ENCODE measurements at regions not wholly inside any gene's neighbourhood (a gene's known extent, or its start where the extent isn't known, plus 50 kb on each side); places are given as distances from the start of the nearest gene placed in this dataset.

GRCh38 chr15:35665896-35666536, 120.1 kb upstream of the DPH6 start:
- Histone ChIP-seq H3K36me3 (ENCODE audit: control insufficient read depth, insufficient read depth, low read length) (no peaks in the 10 kb centered on the region), H3K4me3 (replicated peaks; ENCODE audit: low read depth, low read length) (no peak overlapping the region), H3K27me3 (replicated peaks; ENCODE audit: control insufficient read depth, insufficient read depth, low read length) (no peaks in the 10 kb centered on the region; the same call in 1 of the 2 replicates)
- DNase-seq (ENCODE audit: extremely low read depth, insufficient read length) = no peak
- no peak for TF ChIP-seq CTCF (IDR thresholded peaks at IDR 0.05; ENCODE audit: insufficient read depth, low read length, poor library complexity, severe bottlenecking)

GRCh38 chr15:35667908-35668307, 121.9 kb upstream of the DPH6 start:
- no peak for TF ChIP-seq CTCF (IDR thresholded peaks at IDR 0.05; ENCODE audit: insufficient read depth, low read length, poor library complexity, severe bottlenecking)
- no peak for DNase-seq (ENCODE audit: extremely low read depth, insufficient read length)
- H3K27me3 ChIP-seq (replicated peaks; ENCODE audit: control insufficient read depth, insufficient read depth, low read length) = no peaks in the 10 kb centered on the region
- no peak overlapping the region for H3K4me3 ChIP-seq (replicated peaks; ENCODE audit: low read depth, low read length)
- H3K36me3 ChIP-seq (ENCODE audit: control insufficient read depth, insufficient read depth, low read length) = no peaks in the 10 kb centered on the region

- H3K4me3 ChIP-seq (replicated peaks; ENCODE audit: low read depth, low read length) = no peak overlapping the region
- TF ChIP-seq CTCF (IDR thresholded peaks at IDR 0.05; ENCODE audit: insufficient read depth, low read length, poor library complexity, severe bottlenecking) = no peak
- H3K36me3 ChIP-seq (ENCODE audit: control insufficient read depth, insufficient read depth, low read length) = no peaks in the 10 kb centered on the region
- DNase-seq (ENCODE audit: extremely low read depth, insufficient read length) = no peak
- H3K27me3 ChIP-seq (replicated peaks; ENCODE audit: control insufficient read depth, insufficient read depth, low read length) = no peaks in the 10 kb centered on the region
Observed at GRCh38 chr15:35669021-35669420, 123.1 kb upstream of the DPH6 start.

- no peak for TF ChIP-seq CTCF (IDR thresholded peaks at IDR 0.05; ENCODE audit: insufficient read depth, low read length, poor library complexity, severe bottlenecking)
- Histone ChIP-seq H3K36me3 (ENCODE audit: control insufficient read depth, insufficient read depth, low read length) (no peaks in the 10 kb centered on the region), H3K4me3 (replicated peaks; ENCODE audit: low read depth, low read length) (no peak overlapping the region), H3K27me3 (replicated peaks; ENCODE audit: control insufficient read depth, insufficient read depth, low read length) (no peaks in the 10 kb centered on the region)
- DNase-seq (ENCODE audit: extremely low read depth, insufficient read length) = no peak
Observed at GRCh38 chr15:35669432-35670045, 123.6 kb upstream of the DPH6 start.

- DNase-seq (ENCODE audit: extremely low read depth, insufficient read length) = no peak
- Histone ChIP-seq H3K27me3 (replicated peaks; ENCODE audit: control insufficient read depth, insufficient read depth, low read length) (no peaks in the 10 kb centered on the region), H3K36me3 (ENCODE audit: control insufficient read depth, insufficient read depth, low read length) (no peaks in the 10 kb centered on the region), H3K4me3 (replicated peaks; ENCODE audit: low read depth, low read length) (no peak overlapping the region)
- TF ChIP-seq CTCF (IDR thresholded peaks at IDR 0.05; ENCODE audit: insufficient read depth, low read length, poor library complexity, severe bottlenecking) = no peak
Observed at GRCh38 chr15:35671197-35671596, 125.2 kb upstream of the DPH6 start.
